ENCODE measurements at regions not wholly inside any gene's neighbourhood (a gene's known extent, or its start where the extent isn't known, plus 50 kb on each side); places are given as distances from the start of the nearest gene placed in this dataset.
"Not testable (repeated sequence)": the region's sequence is repeated elsewhere in the genome, so short reads cannot be mapped to it uniquely, and the experiment has no call there.

DNA sequence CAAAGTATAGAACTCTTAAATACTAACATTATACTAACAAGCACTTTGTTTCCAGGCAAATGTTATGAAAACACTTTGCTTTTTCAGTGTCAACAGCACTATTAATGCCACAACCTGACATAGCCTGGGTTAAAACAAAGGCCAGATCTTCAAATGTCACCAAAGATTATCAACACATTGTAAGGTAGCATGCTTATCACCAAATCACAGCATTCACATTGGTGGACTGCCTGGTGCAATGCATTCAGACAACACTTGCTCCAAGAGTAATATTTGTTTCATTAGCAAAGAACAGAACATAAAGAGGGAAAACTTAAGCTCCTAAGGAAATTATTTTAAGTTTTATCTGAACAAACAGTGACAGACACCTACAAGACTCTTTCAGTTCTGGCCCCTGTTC, 1361.2 kb downstream of the CDH8 start:
- DNase-seq (ENCODE audit: low spot score): no peak

DNA sequence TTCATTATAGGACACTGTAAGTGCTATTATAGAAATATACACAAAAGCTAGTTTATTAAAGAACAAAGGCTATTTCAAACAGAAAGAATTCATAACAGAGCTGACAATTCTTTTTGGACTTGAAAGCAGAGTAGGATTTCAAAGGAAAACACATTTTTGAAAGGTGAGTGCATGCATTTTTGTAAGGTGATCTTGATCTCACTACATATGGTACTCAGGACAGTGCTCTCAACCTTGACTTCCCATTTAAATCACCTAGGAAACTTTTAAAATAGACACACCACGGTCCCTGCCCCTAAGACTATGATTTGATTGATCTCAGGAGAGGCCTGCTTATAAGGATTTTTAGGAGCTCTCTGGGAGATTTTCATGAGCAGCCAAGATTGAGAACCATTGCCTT, 1362.0 kb downstream of the CDH8 start:
- DNase-seq (ENCODE audit: low spot score): no peak

DNA sequence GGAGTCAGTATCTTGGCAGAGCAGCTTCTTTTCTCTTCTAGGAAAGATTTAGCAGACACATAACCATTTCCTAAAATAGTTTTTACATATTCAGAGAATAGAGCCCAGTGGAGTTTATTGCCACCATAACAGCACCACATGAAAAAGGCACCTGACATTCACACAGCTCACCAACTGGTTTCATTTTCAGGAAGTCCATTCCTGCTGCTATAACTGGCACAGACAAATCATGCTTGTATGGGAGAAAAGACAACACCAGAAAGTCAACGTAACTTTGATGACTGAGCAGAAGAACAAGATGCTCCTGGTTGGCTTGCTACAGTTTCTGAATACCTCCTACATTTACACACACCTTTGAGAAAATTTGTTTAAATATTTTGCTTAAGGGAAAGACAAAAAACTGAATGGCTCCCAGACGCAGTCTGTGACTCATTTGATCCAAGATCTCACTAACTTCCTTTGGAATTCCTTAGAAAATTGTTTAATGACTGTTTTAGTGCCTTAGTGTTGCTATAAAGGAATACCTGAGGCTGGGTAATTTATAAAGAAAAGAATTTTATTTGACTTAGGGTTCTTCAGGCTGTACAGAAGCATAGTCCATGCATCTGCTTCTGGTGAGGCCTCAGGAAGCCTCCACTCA, 1380.6 kb downstream of the CDH8 start:
- no peak for DNase-seq (ENCODE audit: low spot score)

- DNase-seq (ENCODE audit: low spot score): no peak
Observed at GRCh38 chr16:60651346-60651745, 1384.9 kb downstream of the CDH8 start.

- no peak for DNase-seq (ENCODE audit: low spot score)
Observed at GRCh38 chr16:60648290-60648689, 1387.9 kb downstream of the CDH8 start.

GRCh38 chr16:60647388-60647787, 1388.8 kb downstream of the CDH8 start:
- not testable (repeated sequence) for DNase-seq (ENCODE audit: low spot score)

DNA sequence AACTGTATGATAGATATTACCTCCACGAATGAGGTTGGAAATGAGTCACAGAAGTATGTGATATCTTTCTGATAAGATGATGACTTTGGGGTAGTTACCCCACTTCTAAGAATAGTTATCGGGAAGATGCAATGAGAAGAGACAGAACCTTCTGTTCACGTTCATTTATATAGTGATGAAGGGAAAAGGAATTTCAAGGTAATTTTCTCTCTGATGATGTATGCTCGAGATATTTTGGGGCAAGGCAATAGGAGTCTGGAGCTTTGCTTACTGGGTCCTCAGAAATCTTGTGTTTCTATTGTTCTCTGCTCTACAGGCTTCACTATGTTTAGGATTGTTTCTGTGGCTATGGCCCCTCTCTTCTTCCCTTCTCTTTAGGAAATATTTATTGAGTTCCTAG, 1389.6 kb downstream of the CDH8 start:
- DNase-seq (ENCODE audit: low spot score): no peak

DNA sequence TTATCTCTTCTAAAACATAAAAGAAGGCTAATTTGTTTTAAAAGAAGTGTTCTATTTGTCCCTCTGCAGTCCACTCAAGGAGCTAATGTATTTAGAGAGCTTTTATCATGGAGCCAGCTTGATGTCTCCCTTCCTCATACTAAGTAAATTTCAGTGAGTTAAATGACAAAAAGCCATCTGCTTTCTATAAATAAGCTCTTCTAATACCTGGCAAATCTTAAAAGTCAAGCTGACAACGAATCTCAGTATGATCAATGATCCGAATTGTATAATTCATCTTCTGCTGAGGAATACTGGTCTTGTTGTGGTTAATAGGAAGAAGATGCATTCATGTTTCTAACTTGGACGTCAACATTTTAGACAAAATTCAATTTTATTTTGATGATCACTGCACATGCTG, 1390.7 kb downstream of the CDH8 start:
- no peak for DNase-seq (ENCODE audit: low spot score)

DNA sequence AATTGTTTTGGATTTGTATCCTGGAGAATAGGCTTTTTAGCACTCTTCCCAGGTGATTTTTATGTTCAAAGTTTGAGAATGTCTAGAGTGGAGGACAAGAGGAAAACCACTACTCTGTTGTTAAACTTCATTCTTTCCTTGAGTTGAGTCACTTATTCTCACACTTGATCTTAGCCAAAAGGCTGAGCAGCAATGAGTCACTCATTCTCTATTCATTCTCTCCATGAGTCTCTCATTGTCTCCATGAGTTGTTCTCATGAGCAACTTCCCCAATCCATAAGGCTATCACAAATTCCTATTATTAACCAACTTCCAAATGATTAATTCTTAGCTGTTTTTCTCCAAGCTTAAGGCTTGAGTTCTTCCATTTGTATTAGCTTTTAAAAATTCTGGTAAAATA, 1393.3 kb downstream of the CDH8 start:
- no peak for DNase-seq (ENCODE audit: low spot score)

GRCh38 chr16:60641067-60641665, 1395.1 kb downstream of the CDH8 start:
- DNase-seq (ENCODE audit: low spot score): no peak

DNA sequence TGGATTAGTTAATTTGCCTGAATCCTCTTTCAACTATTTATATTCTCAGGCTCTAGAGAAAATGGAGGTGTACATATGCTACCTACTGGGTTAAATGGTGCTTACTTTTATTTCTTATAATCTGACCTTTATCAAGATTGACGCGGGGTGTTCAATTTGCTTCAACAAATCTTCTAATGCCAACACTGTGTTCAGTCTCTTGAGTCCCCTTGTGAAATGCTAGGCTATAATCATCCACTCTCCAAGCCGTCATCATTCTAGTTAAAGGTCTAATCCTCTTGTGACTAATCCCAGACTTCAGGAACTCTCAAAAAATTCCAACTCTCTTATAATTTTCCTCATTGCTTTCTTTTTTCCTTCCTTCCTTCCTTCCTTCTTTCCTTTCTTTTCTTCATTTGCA, 1396.2 kb downstream of the CDH8 start:
- no peak for DNase-seq (ENCODE audit: low spot score)

DNA sequence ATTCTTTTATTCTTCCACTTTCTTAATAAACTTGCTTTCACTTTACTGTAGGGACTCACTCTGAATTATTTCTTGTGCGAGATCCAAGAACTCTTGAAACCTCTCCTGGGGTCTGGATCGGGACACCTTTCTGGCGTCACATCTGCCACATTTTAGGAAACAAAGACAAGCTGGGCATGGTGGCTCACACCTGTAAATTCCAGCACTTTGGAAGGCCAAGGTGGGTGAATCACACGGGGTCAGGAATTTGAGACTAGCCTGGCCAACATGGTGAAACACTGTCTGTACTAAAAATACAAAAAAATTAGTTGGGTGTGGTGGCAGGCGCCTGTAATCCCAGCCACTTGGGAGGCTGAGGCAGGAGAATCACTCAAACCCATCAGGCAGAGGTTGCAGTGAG, 1399.6 kb downstream of the CDH8 start:
- DNase-seq (ENCODE audit: low spot score): not testable (repeated sequence)

GRCh38 chr16:60636117-60636516, 1400.1 kb downstream of the CDH8 start:
- DNase-seq (ENCODE audit: low spot score): no peak

GRCh38 chr16:60635548-60635947, 1400.7 kb downstream of the CDH8 start:
- no peak for DNase-seq (ENCODE audit: low spot score)

- no peak for DNase-seq (ENCODE audit: low spot score)
Observed at GRCh38 chr16:60611844-60612243, 1424.4 kb downstream of the CDH8 start.

GRCh38 chr16:60608971-60609370, 1427.3 kb downstream of the CDH8 start:
- DNase-seq (ENCODE audit: low spot score): no peak

DNA sequence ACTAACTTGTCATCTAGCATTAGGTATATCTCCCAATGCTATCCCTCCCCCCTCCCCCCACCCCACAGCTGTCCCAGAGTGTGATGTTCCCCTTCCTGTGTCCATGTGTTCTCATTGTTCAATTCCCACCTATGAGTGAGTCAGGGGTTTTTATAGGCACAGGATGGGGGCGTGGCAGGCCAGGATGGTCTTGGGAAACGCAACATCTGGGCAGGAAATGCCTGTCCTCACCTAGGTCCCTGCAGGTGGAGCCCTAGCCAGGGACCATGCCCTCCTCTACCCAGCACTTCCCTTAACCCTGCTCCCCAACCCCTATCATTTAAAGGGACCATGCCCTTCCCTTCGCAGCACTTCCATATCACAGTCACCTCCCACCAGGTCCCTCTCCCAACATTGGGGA, 1430.6 kb downstream of the CDH8 start:
- not testable (repeated sequence) for DNase-seq (ENCODE audit: low spot score)

- no peak for DNase-seq (ENCODE audit: low spot score)
Observed at GRCh38 chr16:60605176-60605575, 1431.1 kb downstream of the CDH8 start.

DNA sequence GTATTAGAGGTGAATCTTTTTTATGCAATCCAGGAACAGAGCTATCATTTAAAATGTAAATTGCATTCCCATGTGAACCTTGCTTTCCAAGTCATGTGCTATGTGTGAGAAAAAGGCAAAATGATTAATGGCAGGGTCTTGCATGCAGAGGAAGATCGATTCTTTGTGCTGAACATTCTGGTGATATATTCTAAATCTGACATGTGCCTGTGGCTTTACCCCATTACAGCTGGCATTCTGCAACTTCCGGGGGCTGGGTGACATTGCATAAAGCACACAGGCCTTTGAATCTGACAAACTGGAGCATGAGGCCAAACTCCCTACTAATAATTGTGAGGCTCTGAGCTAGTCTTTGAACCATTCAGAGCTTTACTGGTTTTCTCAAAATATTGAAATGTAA, 1449.7 kb downstream of the CDH8 start:
- no peak for DNase-seq (ENCODE audit: low spot score)

GRCh38 chr16:60582528-60582927, 1453.7 kb downstream of the CDH8 start:
- no peak for DNase-seq (ENCODE audit: low spot score)

GRCh38 chr16:60566901-60567300, 1469.3 kb downstream of the CDH8 start:
- DNase-seq (ENCODE audit: low spot score): no peak

- no peak for DNase-seq (ENCODE audit: low spot score)
Observed at GRCh38 chr16:60564588-60564987, 1471.7 kb downstream of the CDH8 start.

DNA sequence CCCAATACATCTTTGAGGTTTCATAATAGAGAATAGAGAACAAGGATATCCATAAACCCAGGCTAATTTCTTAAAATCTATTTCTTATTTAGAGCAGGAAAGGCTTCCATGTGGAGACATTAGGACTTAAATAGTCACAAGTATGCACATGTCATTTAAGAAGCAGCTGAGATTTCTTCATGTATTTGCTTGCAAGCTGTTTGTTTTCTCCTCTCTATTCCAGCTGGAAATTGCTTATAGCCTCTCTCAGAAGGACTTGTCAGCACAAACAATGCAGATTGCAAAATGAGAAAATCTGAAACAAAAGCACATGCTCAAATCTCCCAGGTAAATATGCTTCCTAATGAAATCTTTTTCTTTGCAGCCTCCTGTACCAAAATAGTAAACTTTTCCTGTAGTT, 1473.1 kb downstream of the CDH8 start:
- DNase-seq (ENCODE audit: low spot score): no peak

- DNase-seq (ENCODE audit: low spot score): no peak
Observed at GRCh38 chr16:60558936-60559335, 1477.3 kb downstream of the CDH8 start.
